ENCODE measurements at regions not wholly inside any gene's neighbourhood (a gene's known extent, or its start where the extent isn't known, plus 50 kb on each side); places are given as distances from the start of the nearest gene placed in this dataset.

DNA sequence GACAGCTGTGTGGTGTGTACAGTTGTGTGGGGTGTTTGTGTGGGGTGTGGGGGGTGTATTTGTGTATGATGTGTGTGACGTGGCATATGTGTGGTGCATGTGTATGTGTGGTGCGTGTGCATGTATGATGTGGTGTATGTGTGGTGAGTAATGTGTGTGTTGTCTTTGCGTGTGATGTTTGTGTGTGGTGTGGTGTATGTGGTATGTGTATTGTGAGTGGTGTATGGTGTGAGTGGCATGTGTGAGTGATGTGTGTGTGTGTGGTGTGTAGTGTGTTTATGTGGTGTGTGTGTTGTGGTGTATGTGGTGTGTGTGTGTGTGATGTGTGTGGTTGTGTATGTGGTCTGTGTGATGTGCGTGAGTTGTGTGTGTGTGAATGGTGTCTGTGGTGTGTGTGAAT is 191.1 kb downstream of the MELK start:
- H3K27me3 ChIP-seq (ENCODE audit: control insufficient read depth, insufficient read depth, low read length) = no peaks in the 10 kb centered on the region; the same call in 1 of the 2 replicates
- no peak for DNase-seq (ENCODE audit: low read depth)
- ChIA-PET POLR2A (no interaction called here), CTCF (no interaction called here)
- no peak overlapping the region for H3K4me3 ChIP-seq (ENCODE audit: low read depth, low read length)
- no peaks in the 10 kb centered on the region for H3K36me3 ChIP-seq (ENCODE audit: control insufficient read depth, insufficient read depth, low read length)
- TF ChIP-seq, protein P1, sequence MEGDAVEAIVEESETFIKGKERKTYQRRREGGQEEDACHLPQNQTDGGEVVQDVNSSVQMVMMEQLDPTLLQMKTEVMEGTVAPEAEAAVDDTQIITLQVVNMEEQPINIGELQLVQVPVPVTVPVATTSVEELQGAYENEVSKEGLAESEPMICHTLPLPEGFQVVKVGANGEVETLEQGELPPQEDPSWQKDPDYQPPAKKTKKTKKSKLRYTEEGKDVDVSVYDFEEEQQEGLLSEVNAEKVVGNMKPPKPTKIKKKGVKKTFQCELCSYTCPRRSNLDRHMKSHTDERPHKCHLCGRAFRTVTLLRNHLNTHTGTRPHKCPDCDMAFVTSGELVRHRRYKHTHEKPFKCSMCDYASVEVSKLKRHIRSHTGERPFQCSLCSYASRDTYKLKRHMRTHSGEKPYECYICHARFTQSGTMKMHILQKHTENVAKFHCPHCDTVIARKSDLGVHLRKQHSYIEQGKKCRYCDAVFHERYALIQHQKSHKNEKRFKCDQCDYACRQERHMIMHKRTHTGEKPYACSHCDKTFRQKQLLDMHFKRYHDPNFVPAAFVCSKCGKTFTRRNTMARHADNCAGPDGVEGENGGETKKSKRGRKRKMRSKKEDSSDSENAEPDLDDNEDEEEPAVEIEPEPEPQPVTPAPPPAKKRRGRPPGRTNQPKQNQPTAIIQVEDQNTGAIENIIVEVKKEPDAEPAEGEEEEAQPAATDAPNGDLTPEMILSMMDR (IDR thresholded peaks at IDR 0.05; ENCODE audit: insufficient read depth, low read depth, low read length) = no peak

DNA sequence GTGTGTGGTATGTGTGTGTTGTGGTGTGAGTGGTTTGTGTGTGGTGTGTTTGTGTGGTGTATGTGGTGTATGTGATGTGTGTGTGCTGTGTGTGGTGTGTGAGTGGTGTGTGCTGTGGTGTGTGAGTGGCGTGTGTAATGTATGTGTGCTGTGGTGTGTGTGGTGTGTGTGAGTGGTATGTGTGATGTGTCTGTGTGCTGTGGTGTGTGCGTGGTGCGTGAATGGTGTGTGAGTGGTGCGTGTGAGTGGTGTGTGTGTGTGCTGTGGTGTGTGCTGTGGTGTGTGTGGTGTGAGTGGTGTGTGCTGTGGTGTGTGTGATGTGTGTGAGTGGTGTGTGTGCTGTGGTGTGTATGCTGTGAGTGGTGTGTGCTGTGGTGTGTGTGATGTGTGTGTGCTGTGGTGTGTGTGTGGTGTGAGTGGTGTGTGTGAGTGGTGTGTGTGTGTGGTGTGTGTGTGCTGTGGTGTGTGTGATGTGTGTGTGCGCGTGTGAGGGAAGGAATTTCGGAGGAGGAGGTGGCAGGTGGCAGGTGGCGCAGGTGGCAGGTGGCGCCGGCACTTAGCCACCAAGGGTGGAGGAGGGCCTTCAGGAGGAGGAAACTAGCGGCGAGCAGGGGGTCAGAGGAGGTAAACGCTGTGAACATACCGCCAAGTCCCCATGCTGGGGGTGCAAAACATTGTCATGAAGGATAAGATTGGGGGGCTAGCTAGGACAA is 191.8 kb downstream of the MELK start:
- H3K36me3 ChIP-seq (ENCODE audit: control insufficient read depth, insufficient read depth, low read length) = no peaks in the 10 kb centered on the region
- no peak for DNase-seq (ENCODE audit: low read depth)
- TF ChIP-seq, protein P1 (IDR thresholded peaks at IDR 0.05; ENCODE audit: insufficient read depth, low read depth, low read length) = no peak
- CTCF ChIA-PET = no interaction called here
- H3K4me3 ChIP-seq (ENCODE audit: low read depth, low read length) = no peak overlapping the region
- no peaks in the 10 kb centered on the region; the same call in 1 of the 2 replicates for H3K27me3 ChIP-seq (ENCODE audit: control insufficient read depth, insufficient read depth, low read length)
- POLR2A ChIA-PET = no interaction called here

DNA sequence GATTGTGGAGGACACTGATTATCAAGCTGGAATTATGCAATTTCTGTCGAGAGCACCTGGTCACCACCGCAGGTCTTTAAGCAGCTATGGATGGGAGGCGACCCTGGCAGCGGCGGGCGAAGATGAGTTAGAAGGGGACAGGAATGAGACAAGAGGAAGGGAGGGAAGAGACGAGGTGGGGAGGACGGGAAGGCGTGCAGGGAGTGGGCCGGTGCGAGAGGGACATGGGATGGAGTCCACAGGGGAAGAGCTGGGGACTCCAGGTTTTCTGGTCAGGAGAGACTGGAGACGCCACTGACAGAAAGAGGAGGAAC is 192.3 kb downstream of the MELK start:
- DNase-seq (ENCODE audit: low read depth) = no peak
- CTCF ChIA-PET = no interaction called here
- POLR2A ChIA-PET = no interaction called here

DNA sequence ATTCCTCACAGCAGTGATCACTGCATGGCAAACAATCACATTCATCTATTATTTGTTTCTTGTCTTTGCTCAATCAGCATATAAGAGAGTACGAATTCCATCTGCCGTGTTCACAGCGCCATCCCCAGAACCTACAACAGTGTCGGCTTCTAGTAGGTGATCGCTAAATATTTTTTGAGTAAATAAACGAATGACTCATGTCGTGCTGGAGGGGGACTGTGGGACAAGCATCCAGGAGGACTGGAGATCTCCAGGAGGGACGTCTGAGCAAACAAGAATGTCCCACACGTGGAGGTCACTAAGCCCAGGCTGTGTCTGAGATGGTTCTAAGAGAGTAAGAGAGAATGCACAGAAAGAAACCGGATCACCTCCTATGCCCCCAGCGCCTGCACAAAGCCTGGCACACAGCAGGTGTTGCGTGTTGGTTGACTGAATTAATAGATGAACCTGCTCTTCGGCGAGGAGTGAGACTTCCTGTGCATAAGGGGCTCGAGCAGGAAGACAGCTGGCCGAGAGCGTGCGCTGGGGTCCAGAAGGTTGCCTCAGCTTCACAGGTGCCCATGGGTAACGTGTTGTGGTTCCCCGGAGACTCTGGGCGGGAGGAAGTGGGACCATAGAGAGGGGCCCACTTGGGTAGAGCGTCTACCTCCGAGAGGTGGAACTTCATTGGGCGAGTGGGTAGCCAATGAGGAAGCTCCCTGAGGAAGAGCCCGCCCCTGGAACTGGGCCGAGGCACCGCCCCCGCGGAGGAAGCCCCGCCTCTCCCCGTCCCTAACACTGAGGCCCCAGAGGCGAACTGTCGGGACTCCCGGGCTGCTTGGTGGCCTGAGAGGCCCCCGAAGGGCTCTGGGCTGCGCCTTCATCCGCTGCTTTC is 193.0 kb downstream of the MELK start:
- POLR2A ChIA-PET = no interaction called here
- Histone ChIP-seq H3K27me3 (ENCODE audit: control insufficient read depth, insufficient read depth, low read length) (no peaks in the 10 kb centered on the region; the same call in 1 of the 2 replicates), H3K4me3 (ENCODE audit: low read depth, low read length) (no peak overlapping the region), H3K36me3 (ENCODE audit: control insufficient read depth, insufficient read depth, low read length) (no peaks in the 10 kb centered on the region)
- CTCF ChIA-PET = no interaction called here
- TF ChIP-seq, protein P1 (IDR thresholded peaks at IDR 0.05; ENCODE audit: insufficient read depth, low read depth, low read length) = no peak
- no peak for DNase-seq (ENCODE audit: low read depth)

More for the DNA sequence above, 192.3 kb downstream of the MELK start:
- Histone ChIP-seq H3K4me3 (ENCODE audit: low read depth, low read length) (no peak overlapping the region), H3K36me3 (ENCODE audit: control insufficient read depth, insufficient read depth, low read length) (no peaks in the 10 kb centered on the region), H3K27me3 (ENCODE audit: control insufficient read depth, insufficient read depth, low read length) (no peaks in the 10 kb centered on the region; the same call in 1 of the 2 replicates)
- TF ChIP-seq, protein P1 (IDR thresholded peaks at IDR 0.05; ENCODE audit: insufficient read depth, low read depth, low read length) = no peak

DNA sequence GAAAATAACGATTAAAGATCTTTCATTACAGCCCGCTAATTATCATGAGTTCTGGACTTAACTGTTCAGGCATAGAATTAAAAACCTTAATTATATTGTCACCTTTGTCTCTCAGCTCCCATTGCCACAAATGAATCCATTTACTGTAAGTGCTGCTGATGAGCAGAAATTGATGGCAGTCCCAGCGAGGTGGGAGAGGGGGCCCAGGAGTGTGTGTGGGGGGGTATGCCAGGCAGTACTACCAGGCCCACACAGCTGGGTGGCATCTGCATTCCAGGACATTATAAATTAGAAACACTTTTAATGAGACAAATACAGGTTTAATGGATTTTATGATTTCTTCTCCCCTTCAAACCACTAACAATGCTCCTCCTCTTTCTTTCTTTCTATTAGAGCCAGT is 196.0 kb downstream of the MELK start:
- Histone ChIP-seq H3K36me3 (ENCODE audit: control insufficient read depth, insufficient read depth, low read length) (no peaks in the 10 kb centered on the region), H3K27me3 (ENCODE audit: control insufficient read depth, insufficient read depth, low read length) (no peaks in the 10 kb centered on the region; the same call in none of the 2 replicates), H3K4me3 (ENCODE audit: low read depth, low read length) (no peak overlapping the region)
- DNase-seq (ENCODE audit: low read depth) = no peak
- ChIA-PET CTCF (no interaction called here), POLR2A (no interaction called here)
- TF ChIP-seq, protein P1 (IDR thresholded peaks at IDR 0.05; ENCODE audit: insufficient read depth, low read depth, low read length) = no peak

All from BJ (cell line).